ENCODE measurements at regions not wholly inside any gene's neighbourhood (a gene's known extent, or its start where the extent isn't known, plus 50 kb on each side); places are given as distances from the start of the nearest gene placed in this dataset.

DNA sequence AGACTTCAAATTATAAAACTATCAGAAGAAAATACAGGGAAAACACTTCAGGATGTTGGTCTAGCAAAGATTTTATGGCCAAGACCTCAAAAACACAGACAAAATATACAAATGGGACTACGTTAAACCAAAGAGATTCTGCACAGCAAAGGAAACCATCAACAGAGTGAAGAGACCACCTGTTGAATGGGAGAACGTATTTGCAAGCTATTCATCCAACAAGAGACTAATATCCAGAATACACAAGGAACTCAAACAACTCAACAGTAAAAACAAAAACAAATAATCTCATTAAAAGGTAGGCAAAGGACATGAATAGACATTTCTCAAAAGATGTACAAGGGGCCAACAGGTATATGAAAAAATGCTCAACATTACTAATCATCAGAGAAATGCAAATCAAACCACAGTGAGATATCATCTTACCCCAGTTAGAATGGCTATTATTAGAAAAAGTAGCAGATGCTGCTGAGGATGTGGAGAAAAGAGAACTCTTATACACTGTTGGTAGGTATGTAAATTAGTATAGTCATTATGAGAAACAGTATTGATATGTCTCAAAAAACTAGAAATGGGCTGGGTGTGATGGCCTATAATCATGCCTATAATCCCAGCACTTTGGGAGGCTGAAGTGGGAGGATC, 112.6 kb downstream of the LRIG2 start:
- TF ChIP-seq POLR2A (IDR thresholded peaks at IDR 0.05): no peak
- TF ChIP-seq, protein P1, sequence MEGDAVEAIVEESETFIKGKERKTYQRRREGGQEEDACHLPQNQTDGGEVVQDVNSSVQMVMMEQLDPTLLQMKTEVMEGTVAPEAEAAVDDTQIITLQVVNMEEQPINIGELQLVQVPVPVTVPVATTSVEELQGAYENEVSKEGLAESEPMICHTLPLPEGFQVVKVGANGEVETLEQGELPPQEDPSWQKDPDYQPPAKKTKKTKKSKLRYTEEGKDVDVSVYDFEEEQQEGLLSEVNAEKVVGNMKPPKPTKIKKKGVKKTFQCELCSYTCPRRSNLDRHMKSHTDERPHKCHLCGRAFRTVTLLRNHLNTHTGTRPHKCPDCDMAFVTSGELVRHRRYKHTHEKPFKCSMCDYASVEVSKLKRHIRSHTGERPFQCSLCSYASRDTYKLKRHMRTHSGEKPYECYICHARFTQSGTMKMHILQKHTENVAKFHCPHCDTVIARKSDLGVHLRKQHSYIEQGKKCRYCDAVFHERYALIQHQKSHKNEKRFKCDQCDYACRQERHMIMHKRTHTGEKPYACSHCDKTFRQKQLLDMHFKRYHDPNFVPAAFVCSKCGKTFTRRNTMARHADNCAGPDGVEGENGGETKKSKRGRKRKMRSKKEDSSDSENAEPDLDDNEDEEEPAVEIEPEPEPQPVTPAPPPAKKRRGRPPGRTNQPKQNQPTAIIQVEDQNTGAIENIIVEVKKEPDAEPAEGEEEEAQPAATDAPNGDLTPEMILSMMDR (IDR thresholded peaks at IDR 0.05): no peak

Measured in Peyer's patch (tissue), 4 donors.